ENCODE measurements at regions not wholly inside any gene's neighbourhood (a gene's known extent, or its start where the extent isn't known, plus 50 kb on each side); places are given as distances from the start of the nearest gene placed in this dataset.

DNA sequence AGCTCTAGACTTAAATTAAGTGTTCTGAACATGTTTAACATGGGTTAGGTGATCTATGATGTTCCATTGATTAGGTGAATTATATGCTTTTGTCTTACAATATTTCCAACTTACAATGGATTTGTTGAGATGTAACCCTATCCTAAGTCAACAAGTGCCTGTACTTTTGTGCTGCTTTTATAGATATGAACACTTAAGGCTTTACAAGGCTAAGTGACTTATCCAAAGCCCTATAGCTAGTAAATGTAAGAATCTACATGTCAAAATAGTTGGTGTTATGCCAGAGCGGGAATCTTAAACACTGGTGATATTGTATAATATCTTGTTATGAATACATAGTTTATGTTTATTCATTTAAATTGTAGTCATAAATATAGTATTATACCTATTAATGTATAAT, 1629.1 kb upstream of the IGFBP7 start:
- no peak overlapping the region for H2AFZ ChIP-seq (ENCODE audit: low read length)
- H3K9me3 ChIP-seq (ENCODE audit: low read length): no peaks in the 10 kb centered on the region
- H4K20me1 ChIP-seq (ENCODE audit: insufficient read depth, low read length): no peaks in the 10 kb centered on the region
- no peaks in the 10 kb centered on the region for H3K9me2 ChIP-seq (ENCODE audit: insufficient read depth, low read length)
- ChIA-PET CTCF (ENCODE audit: unreplicated experiment) (no interaction called here), POLR2A (no interaction called here)
- TF ChIP-seq, protein P1, sequence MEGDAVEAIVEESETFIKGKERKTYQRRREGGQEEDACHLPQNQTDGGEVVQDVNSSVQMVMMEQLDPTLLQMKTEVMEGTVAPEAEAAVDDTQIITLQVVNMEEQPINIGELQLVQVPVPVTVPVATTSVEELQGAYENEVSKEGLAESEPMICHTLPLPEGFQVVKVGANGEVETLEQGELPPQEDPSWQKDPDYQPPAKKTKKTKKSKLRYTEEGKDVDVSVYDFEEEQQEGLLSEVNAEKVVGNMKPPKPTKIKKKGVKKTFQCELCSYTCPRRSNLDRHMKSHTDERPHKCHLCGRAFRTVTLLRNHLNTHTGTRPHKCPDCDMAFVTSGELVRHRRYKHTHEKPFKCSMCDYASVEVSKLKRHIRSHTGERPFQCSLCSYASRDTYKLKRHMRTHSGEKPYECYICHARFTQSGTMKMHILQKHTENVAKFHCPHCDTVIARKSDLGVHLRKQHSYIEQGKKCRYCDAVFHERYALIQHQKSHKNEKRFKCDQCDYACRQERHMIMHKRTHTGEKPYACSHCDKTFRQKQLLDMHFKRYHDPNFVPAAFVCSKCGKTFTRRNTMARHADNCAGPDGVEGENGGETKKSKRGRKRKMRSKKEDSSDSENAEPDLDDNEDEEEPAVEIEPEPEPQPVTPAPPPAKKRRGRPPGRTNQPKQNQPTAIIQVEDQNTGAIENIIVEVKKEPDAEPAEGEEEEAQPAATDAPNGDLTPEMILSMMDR (conservative IDR thresholded peaks at IDR 0.05; ENCODE audit: low read length): no peak
- TF ChIP-seq EZH2phosphoT487 (IDR thresholded peaks at IDR 0.05; ENCODE audit: borderline replicate concordance, low read depth, low read length): no peak
- no peaks in the 10 kb centered on the region for H3K36me3 ChIP-seq (ENCODE audit: insufficient read depth, low read length)
- no TSS peak for BruUV-seq (replicated peaks)
- intact Hi-C loops (cut with micrococcal nuclease; ENCODE audit: unreplicated experiment): no loop called here
- no peaks in the 10 kb centered on the region for H3K4me1 ChIP-seq (ENCODE audit: insufficient read depth, low read length, poor library complexity, severe bottlenecking)
- no peak overlapping the region for H3K4me3 ChIP-seq (ENCODE audit: low read depth, low read length, poor library complexity, severe bottlenecking)
- DNase-seq (ENCODE audit: low spot score): no peak
- H3K4me2 ChIP-seq (ENCODE audit: low read length): no peak overlapping the region
- H3K27ac ChIP-seq (ENCODE audit: low read depth, low read length, poor library complexity, severe bottlenecking): no peak overlapping the region
- H3K79me2 ChIP-seq (ENCODE audit: insufficient read depth, low read depth, low read length): no peaks in the 10 kb centered on the region

DNA sequence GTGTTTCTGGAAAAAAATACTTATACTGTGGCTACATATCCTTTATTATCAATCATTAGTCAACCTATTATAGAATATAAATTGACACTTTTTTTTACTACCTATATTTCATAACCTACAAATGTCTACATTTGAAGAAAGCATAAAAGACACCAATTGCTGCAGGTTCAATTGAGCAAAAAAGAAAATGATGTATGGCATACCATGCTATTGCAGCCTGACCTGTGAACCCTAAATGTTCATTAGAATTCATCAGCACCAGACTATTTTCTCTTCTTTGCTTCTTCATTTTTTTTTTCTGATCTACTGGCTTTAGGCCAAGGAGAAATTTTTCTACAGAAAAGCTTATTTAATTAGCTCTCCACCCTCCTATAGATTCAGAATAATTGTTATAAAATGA, 1628.2 kb upstream of the IGFBP7 start:
- intact Hi-C loops (cut with micrococcal nuclease; ENCODE audit: unreplicated experiment): no loop called here
- CTCF ChIA-PET (ENCODE audit: unreplicated experiment): interaction anchor here (0.6 kb wide), 1 partner anchor 861 kb away, joined by 3 read pairs; no protein-coding TSS in a partner anchor
- H2AFZ ChIP-seq (ENCODE audit: low read length): no peak overlapping the region
- no peak overlapping the region for H3K27ac ChIP-seq (ENCODE audit: low read depth, low read length, poor library complexity, severe bottlenecking)
- no peaks in the 10 kb centered on the region for H3K4me1 ChIP-seq (ENCODE audit: insufficient read depth, low read length, poor library complexity, severe bottlenecking)
- H3K36me3 ChIP-seq (ENCODE audit: insufficient read depth, low read length): no peaks in the 10 kb centered on the region
- no TSS peak for BruUV-seq (replicated peaks)
- H3K4me2 ChIP-seq (ENCODE audit: low read length): no peak overlapping the region
- no peaks in the 10 kb centered on the region for H3K9me3 ChIP-seq (ENCODE audit: low read length)
- POLR2A ChIA-PET: interaction anchor here (0.6 kb wide), 2 partner anchors 9 to 1611 kb away, joined by 3 to 5 read pairs; no protein-coding TSS in a partner anchor
- no peak for TF ChIP-seq EZH2phosphoT487 (IDR thresholded peaks at IDR 0.05; ENCODE audit: borderline replicate concordance, low read depth, low read length)
- TF ChIP-seq, protein P1 (conservative IDR thresholded peaks at IDR 0.05; ENCODE audit: low read length): no peak
- H3K4me3 ChIP-seq (ENCODE audit: low read depth, low read length, poor library complexity, severe bottlenecking): no peak overlapping the region
- H3K79me2 ChIP-seq (ENCODE audit: insufficient read depth, low read depth, low read length): no peaks in the 10 kb centered on the region
- DNase-seq (ENCODE audit: low spot score): no peak
- H4K20me1 ChIP-seq (ENCODE audit: insufficient read depth, low read length): no peaks in the 10 kb centered on the region
- H3K9me2 ChIP-seq (ENCODE audit: insufficient read depth, low read length): no peaks in the 10 kb centered on the region

DNA sequence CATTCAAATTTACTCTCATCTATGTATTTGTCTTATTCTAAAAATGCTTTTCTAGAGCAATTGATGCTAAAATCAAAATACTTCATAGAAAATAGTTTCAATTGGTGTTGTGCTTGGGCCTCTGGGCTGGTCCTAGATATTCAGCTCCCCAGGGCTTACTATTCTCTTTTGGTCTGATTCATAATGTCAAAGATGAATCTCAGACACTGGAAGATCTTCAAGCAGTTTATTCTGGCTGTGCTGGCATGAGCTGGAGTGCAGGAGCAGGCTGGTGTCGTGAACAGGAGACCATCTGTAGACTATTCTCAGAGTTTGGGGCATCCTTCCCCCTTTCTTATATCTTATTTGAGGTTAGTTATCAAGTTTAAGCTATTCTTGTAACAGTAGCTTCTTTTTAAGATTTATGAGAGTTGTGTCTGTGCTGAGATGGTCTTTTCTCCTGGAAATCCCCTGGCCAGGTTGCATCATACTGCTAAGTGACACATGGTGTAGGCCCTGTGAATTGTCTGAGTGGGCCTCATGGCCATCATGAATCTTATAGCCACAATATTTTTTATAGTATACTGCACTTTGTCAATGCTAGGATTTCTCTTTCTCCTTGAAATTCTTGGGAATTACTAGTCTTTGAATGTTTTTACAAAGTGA, 1624.0 kb upstream of the IGFBP7 start:
- DNase-seq (ENCODE audit: low spot score): no peak
- Histone ChIP-seq H3K79me2 (ENCODE audit: insufficient read depth, low read depth, low read length) (no peaks in the 10 kb centered on the region), H3K4me3 (ENCODE audit: low read depth, low read length, poor library complexity, severe bottlenecking) (no peak overlapping the region), H4K20me1 (ENCODE audit: insufficient read depth, low read length) (no peaks in the 10 kb centered on the region), H3K9me3 (ENCODE audit: low read length) (no peaks in the 10 kb centered on the region), H3K4me2 (ENCODE audit: low read length) (no peak overlapping the region), H3K27ac (ENCODE audit: low read depth, low read length, poor library complexity, severe bottlenecking) (no peak overlapping the region), H3K36me3 (ENCODE audit: insufficient read depth, low read length) (no peaks in the 10 kb centered on the region), H2AFZ (ENCODE audit: low read length) (no peak overlapping the region), H3K9me2 (ENCODE audit: insufficient read depth, low read length) (no peaks in the 10 kb centered on the region), H3K4me1 (ENCODE audit: insufficient read depth, low read length, poor library complexity, severe bottlenecking) (no peaks in the 10 kb centered on the region)
- TF ChIP-seq, protein P1 (conservative IDR thresholded peaks at IDR 0.05; ENCODE audit: low read length): no peak
- TF ChIP-seq EZH2phosphoT487 (IDR thresholded peaks at IDR 0.05; ENCODE audit: borderline replicate concordance, low read depth, low read length): no peak
- ChIA-PET CTCF (ENCODE audit: unreplicated experiment) (no interaction called here), POLR2A (no interaction called here)
- intact Hi-C loops (cut with micrococcal nuclease; ENCODE audit: unreplicated experiment): no loop called here
- no TSS peak for BruUV-seq (replicated peaks)
